ENCODE measurements at regions not wholly inside any gene's neighbourhood (a gene's known extent, or its start where the extent isn't known, plus 50 kb on each side); places are given as distances from the start of the nearest gene placed in this dataset.

DNA sequence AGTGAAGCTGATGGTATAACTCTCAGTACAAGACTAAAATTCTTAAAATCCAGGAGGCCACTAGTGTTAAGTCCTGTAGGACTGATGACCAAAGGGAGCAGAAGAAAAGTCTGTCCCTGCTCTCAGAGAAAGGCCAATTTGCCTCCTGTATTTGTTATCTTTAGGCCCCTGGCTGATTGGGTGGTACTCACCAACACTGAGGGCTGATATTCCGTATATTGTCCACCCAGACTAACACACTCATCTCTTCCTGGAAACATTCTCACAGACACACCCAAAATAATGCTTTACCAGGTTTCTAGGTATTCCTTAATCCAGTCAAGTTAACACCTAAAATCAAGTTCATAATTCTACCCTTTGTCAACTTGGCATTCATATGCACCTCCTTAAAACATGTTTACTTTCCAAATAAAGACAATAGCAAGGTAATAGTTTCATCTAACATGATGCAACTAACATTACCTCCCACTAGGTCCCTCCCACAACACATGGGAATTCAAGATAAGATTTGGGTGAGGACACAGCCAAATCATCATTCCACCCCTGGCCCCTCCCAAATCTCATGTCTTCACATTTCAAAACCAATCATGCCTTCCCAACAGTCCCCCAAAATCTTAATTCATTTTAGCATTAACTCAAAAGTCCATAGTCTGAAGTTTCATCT, 84.3 kb downstream of the EGLN3 start:
- TF ChIP-seq, protein P1, sequence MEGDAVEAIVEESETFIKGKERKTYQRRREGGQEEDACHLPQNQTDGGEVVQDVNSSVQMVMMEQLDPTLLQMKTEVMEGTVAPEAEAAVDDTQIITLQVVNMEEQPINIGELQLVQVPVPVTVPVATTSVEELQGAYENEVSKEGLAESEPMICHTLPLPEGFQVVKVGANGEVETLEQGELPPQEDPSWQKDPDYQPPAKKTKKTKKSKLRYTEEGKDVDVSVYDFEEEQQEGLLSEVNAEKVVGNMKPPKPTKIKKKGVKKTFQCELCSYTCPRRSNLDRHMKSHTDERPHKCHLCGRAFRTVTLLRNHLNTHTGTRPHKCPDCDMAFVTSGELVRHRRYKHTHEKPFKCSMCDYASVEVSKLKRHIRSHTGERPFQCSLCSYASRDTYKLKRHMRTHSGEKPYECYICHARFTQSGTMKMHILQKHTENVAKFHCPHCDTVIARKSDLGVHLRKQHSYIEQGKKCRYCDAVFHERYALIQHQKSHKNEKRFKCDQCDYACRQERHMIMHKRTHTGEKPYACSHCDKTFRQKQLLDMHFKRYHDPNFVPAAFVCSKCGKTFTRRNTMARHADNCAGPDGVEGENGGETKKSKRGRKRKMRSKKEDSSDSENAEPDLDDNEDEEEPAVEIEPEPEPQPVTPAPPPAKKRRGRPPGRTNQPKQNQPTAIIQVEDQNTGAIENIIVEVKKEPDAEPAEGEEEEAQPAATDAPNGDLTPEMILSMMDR (IDR thresholded peaks at IDR 0.05) = no peak
- TF ChIP-seq POLR2AphosphoS5 (IDR thresholded peaks at IDR 0.05) (no peak), EP300 (IDR thresholded peaks at IDR 0.05) (no peak), POLR2A (IDR thresholded peaks at IDR 0.05) (no peak)
